ENCODE measurements at regions not wholly inside any gene's neighbourhood (a gene's known extent, or its start where the extent isn't known, plus 50 kb on each side); places are given as distances from the start of the nearest gene placed in this dataset.

DNA sequence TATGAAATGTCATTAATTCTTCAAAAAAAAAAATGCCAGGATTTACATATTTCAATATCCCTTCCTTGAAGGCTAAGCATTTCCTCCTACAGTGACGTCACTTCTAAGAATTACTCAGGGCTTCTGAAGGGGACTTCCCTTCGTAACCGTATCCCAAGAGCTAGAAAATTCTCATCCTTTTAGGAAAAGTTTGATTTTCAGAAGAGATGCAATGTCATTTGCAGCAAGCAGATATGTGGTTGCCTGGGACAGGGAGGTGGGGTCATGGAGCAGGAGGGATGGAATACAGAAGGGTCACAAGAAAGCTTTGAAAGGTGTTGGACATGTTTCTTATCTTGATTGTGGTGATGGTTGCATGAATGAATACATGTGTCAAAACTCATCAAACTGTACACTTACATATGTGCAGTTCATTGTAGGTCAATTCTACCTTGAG, 97.0 kb upstream of the ATL2 start:
- no peak for TF ChIP-seq POLR2A (IDR thresholded peaks at IDR 0.05)
- TF ChIP-seq, protein P1, sequence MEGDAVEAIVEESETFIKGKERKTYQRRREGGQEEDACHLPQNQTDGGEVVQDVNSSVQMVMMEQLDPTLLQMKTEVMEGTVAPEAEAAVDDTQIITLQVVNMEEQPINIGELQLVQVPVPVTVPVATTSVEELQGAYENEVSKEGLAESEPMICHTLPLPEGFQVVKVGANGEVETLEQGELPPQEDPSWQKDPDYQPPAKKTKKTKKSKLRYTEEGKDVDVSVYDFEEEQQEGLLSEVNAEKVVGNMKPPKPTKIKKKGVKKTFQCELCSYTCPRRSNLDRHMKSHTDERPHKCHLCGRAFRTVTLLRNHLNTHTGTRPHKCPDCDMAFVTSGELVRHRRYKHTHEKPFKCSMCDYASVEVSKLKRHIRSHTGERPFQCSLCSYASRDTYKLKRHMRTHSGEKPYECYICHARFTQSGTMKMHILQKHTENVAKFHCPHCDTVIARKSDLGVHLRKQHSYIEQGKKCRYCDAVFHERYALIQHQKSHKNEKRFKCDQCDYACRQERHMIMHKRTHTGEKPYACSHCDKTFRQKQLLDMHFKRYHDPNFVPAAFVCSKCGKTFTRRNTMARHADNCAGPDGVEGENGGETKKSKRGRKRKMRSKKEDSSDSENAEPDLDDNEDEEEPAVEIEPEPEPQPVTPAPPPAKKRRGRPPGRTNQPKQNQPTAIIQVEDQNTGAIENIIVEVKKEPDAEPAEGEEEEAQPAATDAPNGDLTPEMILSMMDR (IDR thresholded peaks at IDR 0.05): no peak

Data from thyroid gland (tissue), 4 donors.